Testis (tissue), 2 donors: ENCODE measurements at regions not wholly inside any gene's neighbourhood (a gene's known extent, or its start where the extent isn't known, plus 50 kb on each side); places are given as distances from the start of the nearest gene placed in this dataset.

Experiments
- CTCF ChIP-seq, 3 experiments: fragments of 450-650 bp in 2 of 3; fragments of 200-600 bp in 1 of 3; sonication (generic) in 1 of 3; IDR thresholded peaks; one replicate each; pipeline ENCODE4 v1.5.1; 2016 to 2019; ENCODE audit warnings: antibody characterized with exemption in 3 of 3, mild to moderate bottlenecking in 2 of 3, moderate library complexity in 1 of 3
- POLR2A ChIP-seq: fragments of 450-650 bp; IDR thresholded peaks from one replicate; pipeline ENCODE4 v1.6.1; 2017; ENCODE audit warnings: antibody characterized with exemption, mild to moderate bottlenecking, moderate library complexity

- TF ChIP-seq CTCF (IDR thresholded peaks at IDR 0.05) (no peak), POLR2A (no peak)
Observed at GRCh38 chr4:151473521-151474097, 64.6 kb downstream of the FHIP1A start.
